CD4-positive, alpha-beta T cell treated with Interleukin-2 at 100 ng/mL for 4 hours (primary cell): ENCODE measurements at regions not wholly inside any gene's neighbourhood (a gene's known extent, or its start where the extent isn't known, plus 50 kb on each side); places are given as distances from the start of the nearest gene placed in this dataset.
A peak's percentile ranks its signal among the peaks of the same experiment; 100 is the strongest.

Source experiments
- DNase-seq: peaks from one replicate; pipeline ENCODE4 v3.0.0-alpha.2; 2020; ENCODE audit warnings: low spot score

DNA sequence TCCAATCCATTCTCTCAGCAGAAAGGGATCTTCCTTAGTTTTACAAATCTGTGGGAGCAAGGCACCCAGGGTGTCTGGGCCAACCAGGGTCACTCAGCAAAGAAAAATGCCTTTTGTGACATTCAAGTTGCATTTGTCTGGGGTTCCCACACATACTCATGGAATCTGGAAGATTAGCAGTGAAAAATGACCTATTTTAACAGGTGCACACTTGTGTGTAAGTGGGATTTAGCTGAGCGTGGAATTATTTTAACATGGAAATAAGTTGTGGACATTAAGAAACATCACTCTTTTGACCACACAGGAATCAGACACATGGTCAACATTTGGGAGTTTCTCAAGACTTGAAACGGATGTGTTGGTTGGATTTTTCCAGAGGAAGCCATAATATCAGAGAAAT lies 234.9 kb downstream of the OPA1 start:
- no peak for DNase-seq

- DNase-seq = no peak
Observed at GRCh38 chr3:193828477-193828876, 235.5 kb downstream of the OPA1 start.

DNA sequence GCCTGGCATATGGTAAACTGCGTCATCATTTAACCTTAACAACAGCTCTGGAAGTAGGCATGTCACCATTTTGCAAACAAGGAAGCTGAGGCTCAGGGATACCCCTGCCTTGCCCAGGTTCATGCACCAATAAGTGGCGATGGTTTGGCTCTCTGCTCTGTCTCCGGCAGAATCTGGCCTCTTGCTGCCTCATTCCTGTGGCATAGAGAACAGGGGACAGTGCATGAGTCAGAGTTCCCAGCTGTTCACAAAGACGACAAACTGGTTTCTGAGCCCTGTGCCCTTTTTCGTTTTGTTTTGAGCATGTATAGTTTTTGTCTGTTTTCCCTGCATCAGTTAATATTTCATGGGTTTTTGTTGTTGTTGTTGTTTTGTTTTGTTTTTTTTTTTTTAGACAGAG lies 236.8 kb downstream of the OPA1 start:
- DNase-seq = no peak

- DNase-seq = no peak
Observed at GRCh38 chr3:193830791-193831191, 237.8 kb downstream of the OPA1 start.

DNA sequence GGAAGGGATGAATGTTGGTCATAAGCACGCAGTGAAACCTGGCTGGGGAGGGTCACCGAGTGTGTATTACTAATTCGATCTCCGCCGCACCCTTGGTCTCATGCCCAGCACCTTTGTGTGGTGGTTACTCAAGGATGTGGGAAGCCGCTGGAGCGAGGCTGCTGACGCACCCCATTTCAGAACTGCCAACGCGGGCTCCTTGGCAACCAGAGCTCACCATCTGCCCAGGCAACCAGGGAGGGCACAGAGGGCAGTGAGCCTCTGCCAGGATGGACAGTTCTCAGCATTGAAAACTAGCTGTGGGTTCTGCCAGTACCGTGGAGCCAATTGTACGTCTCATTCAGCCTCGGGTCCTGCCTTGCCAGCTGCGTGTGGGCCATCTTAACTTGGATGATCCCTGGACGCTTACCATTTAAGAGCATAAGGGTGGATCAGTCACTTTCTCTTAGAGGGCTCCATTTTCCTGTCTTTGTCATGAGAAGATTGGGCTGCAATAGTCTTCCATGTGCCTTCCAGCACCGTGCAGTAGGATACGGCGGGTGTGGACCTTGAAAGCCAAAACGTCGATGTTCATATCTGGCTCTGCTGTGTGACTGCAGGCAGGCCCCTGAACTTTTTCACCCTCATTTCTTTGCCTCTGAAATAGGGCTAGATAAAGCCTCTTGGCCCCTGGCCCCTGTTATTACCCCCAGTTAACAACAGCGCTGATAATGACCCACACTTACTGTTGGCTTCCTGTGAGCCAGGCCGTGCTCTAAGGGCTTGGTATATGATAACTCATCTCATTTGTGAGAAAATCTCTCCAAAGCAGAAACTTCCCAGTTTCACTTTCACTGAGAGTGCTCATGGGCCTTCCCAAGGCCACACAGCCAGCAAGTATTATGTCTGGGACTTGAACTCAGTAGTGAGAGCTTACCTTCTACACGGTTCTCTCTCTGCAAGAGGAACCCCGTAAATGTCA lies 238.8 kb downstream of the OPA1 start:
- peak; percentile 5 for DNase-seq

- no peak for DNase-seq
Observed at GRCh38 chr3:193832833-193833413, 239.9 kb downstream of the OPA1 start.

GRCh38 chr3:193833592-193833991 lies 240.6 kb downstream of the OPA1 start:
- DNase-seq = no peak

DNA sequence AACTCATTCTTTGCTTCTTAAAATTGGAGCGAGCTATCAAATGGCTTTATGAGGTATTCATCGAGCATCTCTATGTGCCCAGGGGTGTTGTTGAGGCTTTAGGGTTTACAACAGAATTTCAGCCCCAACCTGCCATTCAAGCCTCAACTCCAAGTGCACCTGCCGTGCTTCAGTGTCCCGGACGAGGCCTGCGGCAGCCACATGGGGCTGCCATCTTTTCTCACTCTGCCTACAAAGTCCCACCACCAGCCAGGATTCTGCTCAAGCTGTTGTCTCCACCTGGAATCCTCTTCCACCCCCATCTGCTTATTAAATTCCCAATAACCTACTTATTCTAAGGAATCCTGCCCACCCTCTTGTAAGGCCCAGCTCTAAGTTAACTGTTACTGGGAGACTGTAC lies 242.4 kb downstream of the OPA1 start:
- DNase-seq = no peak

DNA sequence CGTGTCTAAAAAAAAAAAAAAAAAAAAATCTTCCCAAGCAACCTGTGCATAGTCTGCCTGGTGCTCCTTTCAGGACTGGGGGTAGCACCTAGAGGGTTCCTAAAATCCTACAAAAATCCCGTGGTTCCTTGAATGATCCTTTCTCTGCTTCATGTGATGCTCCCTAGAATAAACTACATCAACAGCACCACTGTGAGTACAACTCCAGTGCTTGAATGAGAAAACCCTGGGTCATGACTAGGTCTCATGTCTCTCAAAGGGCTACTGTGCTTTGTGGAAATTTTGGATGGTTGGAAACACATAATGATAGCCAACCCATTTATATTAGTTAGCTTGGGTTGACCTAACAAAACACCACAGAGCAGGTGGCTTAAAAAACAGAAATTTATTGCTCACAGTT lies 243.5 kb downstream of the OPA1 start:
- no peak for DNase-seq

GRCh38 chr3:193836918-193837317 lies 243.9 kb downstream of the OPA1 start:
- no peak for DNase-seq

DNA sequence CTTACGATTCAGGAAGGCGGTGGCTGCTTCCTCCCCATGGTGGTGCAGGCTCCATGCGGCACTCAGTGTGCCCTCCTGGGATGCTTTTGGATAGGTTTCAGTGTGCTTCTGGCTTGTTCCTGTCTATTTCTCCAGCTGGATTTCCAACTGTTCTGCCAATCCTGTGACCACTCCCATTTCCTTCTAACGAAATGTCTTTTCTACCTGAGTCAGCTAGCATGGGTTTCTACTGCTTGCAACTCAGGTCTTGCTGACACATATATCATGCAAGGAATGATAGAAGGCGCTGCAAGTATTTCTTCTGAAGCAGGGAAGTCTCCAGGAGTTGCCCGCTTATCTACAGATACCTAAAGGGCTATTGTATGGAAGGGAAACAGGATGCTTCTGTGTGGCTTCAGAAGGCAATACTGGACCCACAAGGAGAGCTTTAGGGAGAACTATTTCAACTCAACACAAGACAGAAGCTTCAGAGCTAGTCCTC lies 244.4 kb downstream of the OPA1 start:
- DNase-seq = no peak

DNA sequence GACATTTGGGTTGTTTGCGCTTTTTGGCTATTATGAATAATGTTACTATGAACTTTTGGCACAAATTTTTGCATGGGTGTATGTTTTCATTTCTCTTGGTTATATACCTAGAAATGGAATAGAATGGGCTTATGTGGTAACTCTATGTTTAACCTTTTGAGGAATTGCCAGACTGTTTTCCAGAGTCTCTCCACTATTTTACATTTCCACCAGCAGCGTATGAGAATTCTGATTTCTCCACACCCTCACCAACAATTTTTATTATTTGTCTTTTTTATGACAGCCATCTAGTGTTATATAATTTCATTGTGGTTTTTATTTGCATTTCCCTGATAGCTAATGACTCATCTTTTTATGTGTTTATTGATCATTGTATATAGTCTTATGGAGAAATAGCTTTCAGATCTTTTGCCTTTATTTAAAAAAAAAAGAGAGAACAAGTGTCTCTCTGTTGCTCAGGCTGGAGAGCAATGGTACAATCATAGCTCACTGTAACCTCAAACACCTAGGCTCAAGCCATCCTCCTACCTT lies 247.2 kb downstream of the OPA1 start:
- DNase-seq = no peak

- no peak for DNase-seq
Observed at GRCh38 chr3:193841581-193841980, 248.6 kb downstream of the OPA1 start.

- DNase-seq = peak; percentile 2
Observed at GRCh38 chr3:193842029-193842798, 249.2 kb downstream of the OPA1 start.

- DNase-seq = no peak
Observed at GRCh38 chr3:193842832-193843473, 249.9 kb downstream of the OPA1 start.

- DNase-seq = no peak
Observed at GRCh38 chr3:193843474-193844301, 250.7 kb downstream of the OPA1 start.

GRCh38 chr3:193844472-193844871 lies 251.5 kb downstream of the OPA1 start:
- no peak for DNase-seq

- DNase-seq = no peak
Observed at GRCh38 chr3:193845144-193845543, 252.1 kb downstream of the OPA1 start.

- DNase-seq = no peak
Observed at GRCh38 chr3:193846569-193846968, 253.6 kb downstream of the OPA1 start.

DNA sequence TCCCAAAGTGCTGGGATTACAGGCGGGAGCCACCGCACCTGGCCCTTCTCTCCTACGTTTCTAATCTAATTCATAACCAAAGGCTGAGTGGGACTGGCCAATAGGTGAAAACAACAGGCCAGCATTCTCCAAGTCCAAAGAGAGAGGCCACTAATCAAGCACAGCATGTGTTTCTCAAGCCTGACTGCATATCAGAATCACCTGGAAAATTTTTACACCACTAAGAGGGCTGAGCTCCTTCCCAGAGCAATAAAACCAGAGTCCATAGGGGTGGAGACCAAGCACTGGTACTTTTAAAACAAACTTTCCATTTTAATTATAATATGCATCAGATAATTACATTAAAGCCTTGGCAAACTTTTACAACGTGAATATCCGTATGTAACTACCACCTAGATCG lies 254.4 kb downstream of the OPA1 start:
- DNase-seq = no peak

DNA sequence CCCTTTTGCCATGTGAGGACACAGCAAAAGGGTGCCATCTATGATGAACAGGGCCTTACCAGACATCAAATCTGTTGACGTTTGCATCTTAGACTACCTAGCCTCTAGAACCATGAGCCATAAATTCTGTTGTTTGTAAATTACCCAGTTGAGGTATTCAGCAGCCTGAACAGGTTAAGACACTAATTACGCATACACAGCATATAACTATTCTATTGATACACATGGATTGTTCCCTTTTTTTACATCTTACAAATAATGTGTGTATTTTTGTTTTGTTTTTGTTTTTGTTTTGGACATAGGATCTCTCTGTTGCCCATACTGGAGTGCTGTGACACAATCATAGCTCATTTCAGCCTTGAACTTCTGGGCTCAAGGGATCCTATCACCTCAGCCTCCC lies 255.5 kb downstream of the OPA1 start:
- DNase-seq = no peak
